ENCODE measurements at regions not wholly inside any gene's neighbourhood (a gene's known extent, or its start where the extent isn't known, plus 50 kb on each side); places are given as distances from the start of the nearest gene placed in this dataset.

- TF ChIP-seq CTCF (IDR thresholded peaks at IDR 0.05; ENCODE audit: insufficient read depth, low read depth, low read length, missing control alignments), result no peak
- no peak overlapping the region for H3K4me3 ChIP-seq (ENCODE audit: low read depth, low read length)
- DNase-seq (ENCODE audit: low read depth), result no peak
Observed at GRCh38 chr1:60886793-60887331, 195.5 kb upstream of the NFIA start.

- no peak overlapping the region for H3K4me3 ChIP-seq (ENCODE audit: low read depth, low read length)
- no peak for TF ChIP-seq CTCF (IDR thresholded peaks at IDR 0.05; ENCODE audit: insufficient read depth, low read depth, low read length, missing control alignments)
- DNase-seq (ENCODE audit: low read depth), result no peak
Observed at GRCh38 chr1:60886090-60886489, 196.3 kb upstream of the NFIA start.

- TF ChIP-seq CTCF (IDR thresholded peaks at IDR 0.05; ENCODE audit: insufficient read depth, low read depth, low read length, missing control alignments), result no peak
- no peak overlapping the region for H3K4me3 ChIP-seq (ENCODE audit: low read depth, low read length)
- DNase-seq (ENCODE audit: low read depth), result no peak
Observed at GRCh38 chr1:60880202-60880601, 202.2 kb upstream of the NFIA start.

- H3K4me3 ChIP-seq (ENCODE audit: low read depth, low read length), result no peak overlapping the region
- no peak for DNase-seq (ENCODE audit: low read depth)
- TF ChIP-seq CTCF (IDR thresholded peaks at IDR 0.05; ENCODE audit: insufficient read depth, low read depth, low read length, missing control alignments), result no peak
Observed at GRCh38 chr1:60878323-60878722, 204.0 kb upstream of the NFIA start.

- no peak for TF ChIP-seq CTCF (IDR thresholded peaks at IDR 0.05; ENCODE audit: insufficient read depth, low read depth, low read length, missing control alignments)
- DNase-seq (ENCODE audit: low read depth), result no peak
- no peak overlapping the region for H3K4me3 ChIP-seq (ENCODE audit: low read depth, low read length)
Observed at GRCh38 chr1:60877376-60877775, 205.0 kb upstream of the NFIA start.

GRCh38 chr1:60876952-60877351, 205.4 kb upstream of the NFIA start:
- H3K4me3 ChIP-seq (ENCODE audit: low read depth, low read length), result no peak overlapping the region
- DNase-seq (ENCODE audit: low read depth), result no peak
- no peak for TF ChIP-seq CTCF (IDR thresholded peaks at IDR 0.05; ENCODE audit: insufficient read depth, low read depth, low read length, missing control alignments)

GRCh38 chr1:60875138-60875537, 207.2 kb upstream of the NFIA start:
- no peak for DNase-seq (ENCODE audit: low read depth)
- no peak overlapping the region for H3K4me3 ChIP-seq (ENCODE audit: low read depth, low read length)
- TF ChIP-seq CTCF (IDR thresholded peaks at IDR 0.05; ENCODE audit: insufficient read depth, low read depth, low read length, missing control alignments), result no peak
